GM12878 (cell line): ENCODE measurements at regions not wholly inside any gene's neighbourhood (a gene's known extent, or its start where the extent isn't known, plus 50 kb on each side); places are given as distances from the start of the nearest gene placed in this dataset.

ENCODE experiments used
- ATAC-seq: fragments of 200-7000 bp; cut with Tn5 transposase; 3 replicates; pipeline ENCODE4 v1.9.1; 2020; ENCODE audit warnings: mild to moderate bottlenecking, moderate library complexity
- BruUV-seq: library from RNA; stranded (reverse); fragments of 400-500 nt; replicated peaks from 2 replicates; lab custom pipeline; 2021; lab: Mats Ljungman, UMichigan
- CTCF ChIA-PET: fragments of 300-600 bp; sonication (Branson Sonifier 250); formaldehyde crosslinking; extraction: SDS; loops from one replicate; lab custom pipeline; 2021; ENCODE audit warnings: inconsistent platforms; lab: Yijun Ruan, JAX
- POLR2A ChIA-PET: fragments of 350-600 bp; formaldehyde crosslinking; extraction: SDS; loops from one replicate; lab custom pipeline; 2021; ENCODE audit warnings: inconsistent platforms; lab: Charles Lee
- RAD21 ChIA-PET: fragments of 300-600 bp; sonication (Branson Sonifier 250); formaldehyde crosslinking; loops from one replicate; lab custom pipeline; 2023; ENCODE audit warnings: antibody characterized with exemption; ENCODE audit not compliant: unreplicated experiment; lab: Charles Lee
- SMC1A ChIA-PET: fragments of 300-600 bp; sonication (Branson Sonifier 250); formaldehyde crosslinking; loops from one replicate; lab custom pipeline; 2023; ENCODE audit not compliant: unreplicated experiment, uncharacterized antibody; lab: Charles Lee
- DNase-seq: peaks from one replicate; pipeline ENCODE4 v3.0.0-alpha.2; 2011; ENCODE audit warnings: low read depth, low spot score
- FAIRE-seq: peaks from 3 replicates; lab custom pipeline; 2011; peaks lifted over from hg19 to GRCh38; lab: Jason Lieb, UNC
- H2AFZ ChIP-seq: 2 replicates; pipeline ENCODE4 v1.6.0; 2011; ENCODE audit warnings: low read depth, low read length, control low read depth; ENCODE audit not compliant: control insufficient read depth
- H3K27ac ChIP-seq: 2 replicates; pipeline ENCODE4 v1.5.1; 2011; ENCODE audit warnings: control low read depth; ENCODE audit not compliant: control insufficient read depth, insufficient read depth
- H3K27me3 ChIP-seq, 2 experiments: replicated peaks in 1 of 2; 2 replicates each; pipeline versions ENCODE4 v1.6.0 to v1.6.1; 2011; ENCODE audit warnings: low read length in 1 of 2; ENCODE audit not compliant: control insufficient read depth in 2 of 2, insufficient read depth in 2 of 2
- H3K36me3 ChIP-seq, 2 experiments: 2 replicates each; pipeline ENCODE4 v1.5.1; 2011; ENCODE audit warnings: low read length in 1 of 2; ENCODE audit not compliant: control insufficient read depth in 2 of 2, insufficient read depth in 2 of 2
- H3K4me1 ChIP-seq: 2 replicates; pipeline ENCODE4 v1.6.1; 2011; ENCODE audit warnings: mild to moderate bottlenecking, low read length, moderate library complexity, mixed read lengths; ENCODE audit not compliant: control insufficient read depth, insufficient read depth
- H3K4me2 ChIP-seq: 2 replicates; pipeline ENCODE4 v1.6.0; 2011; ENCODE audit warnings: control low read depth; ENCODE audit not compliant: control insufficient read depth, insufficient read depth
- H3K4me3 ChIP-seq: fragments of 200-600 bp; sonication (generic); 2 replicates; pipeline ENCODE4 v1.5.1; 2016
- H3K79me2 ChIP-seq: 2 replicates; pipeline ENCODE4 v1.6.0; 2011; ENCODE audit warnings: low read length; ENCODE audit not compliant: control insufficient read depth, insufficient read depth
- H3K9ac ChIP-seq: 2 replicates; pipeline ENCODE4 v1.8.0; 2011; ENCODE audit warnings: low read length, control low read depth, mixed read lengths; ENCODE audit not compliant: control insufficient read depth, insufficient read depth
- H3K9me3 ChIP-seq: replicated peaks from 3 replicates; pipeline ENCODE4 v1.5.1; 2011; ENCODE audit warnings: mild to moderate bottlenecking, low read length; ENCODE audit not compliant: control insufficient read depth, insufficient read depth
- H4K20me1 ChIP-seq: 2 replicates; pipeline ENCODE4 v1.6.0; 2011; ENCODE audit not compliant: control insufficient read depth, insufficient read depth
- BHLHE40 ChIP-seq, 2 experiments: fragments of 450-650 bp in 1 of 2; IDR thresholded peaks; 2 replicates each; pipeline ENCODE4 v1.6.1; 2011 to 2017; ENCODE audit warnings: low read depth in 2 of 2, borderline replicate concordance in 1 of 2, improper control_type of control experiment in 1 of 2, low read length in 1 of 2, mild to moderate bottlenecking in 1 of 2
- CHD2 ChIP-seq: IDR thresholded peaks from 2 replicates; pipeline ENCODE4 v1.6.1; 2011; ENCODE audit warnings: low read depth, low read length, improper control_type of control experiment, borderline replicate concordance
- CTCF ChIP-seq, 3 experiments: IDR thresholded peaks in 2 of 3; conservative IDR thresholded peaks in 1 of 3; 2 replicates each; pipeline ENCODE4 v1.5.1; 2011; ENCODE audit warnings: low read depth in 3 of 3, low read length in 3 of 3, mild to moderate bottlenecking in 3 of 3, control low read depth in 2 of 3, moderate library complexity in 2 of 3, inconsistent platforms in 1 of 3, mixed read lengths in 1 of 3; ENCODE audit not compliant: control insufficient read depth in 2 of 3, insufficient read depth in 1 of 3; ENCODE audit errors: extremely low read depth in 1 of 3
- ESRRA ChIP-seq: IDR thresholded peaks from 2 replicates; pipeline ENCODE4 v1.6.1; 2012; ENCODE audit warnings: mild to moderate bottlenecking, low read length, improper control_type of control experiment
- IRF3 ChIP-seq: fragments of 450-650 bp; IDR thresholded peaks from 2 replicates; pipeline ENCODE4 v1.6.1; 2014; ENCODE audit warnings: mild to moderate bottlenecking
- MAX ChIP-seq: IDR thresholded peaks from 2 replicates; pipeline ENCODE4 v1.6.1; 2012; ENCODE audit warnings: low read depth, low read length, improper control_type of control experiment
- MLLT1 ChIP-seq: fragments of 450-650 bp; IDR thresholded peaks from 2 replicates; pipeline ENCODE4 v1.6.1; 2016; ENCODE audit warnings: mild to moderate bottlenecking
- MXI1 ChIP-seq: fragments of 150-350 bp; IDR thresholded peaks from 2 replicates; pipeline ENCODE4 v1.6.1; 2011; ENCODE audit warnings: low read depth, mild to moderate bottlenecking, inconsistent platforms, low read length, improper control_type of control experiment
- NFYB ChIP-seq: IDR thresholded peaks from 2 replicates; pipeline ENCODE4 v1.6.1; 2011; ENCODE audit warnings: low read depth, mild to moderate bottlenecking, low read length, improper control_type of control experiment, moderate library complexity; ENCODE audit not compliant: insufficient read depth
- PBX3 ChIP-seq: IDR thresholded peaks from 2 replicates; pipeline ENCODE4 v1.6.1; 2011; ENCODE audit warnings: mild to moderate bottlenecking, low read depth, low read length, moderate library complexity; ENCODE audit not compliant: insufficient replicate concordance
- RBBP5 ChIP-seq: fragments of 200-600 bp; sonication (generic); conservative IDR thresholded peaks from 2 replicates; pipeline ENCODE4 v1.6.1; 2016
- SP1 ChIP-seq: IDR thresholded peaks from one replicate; pipeline ENCODE4 v1.6.1; 2011; ENCODE audit warnings: low read depth, low read length
- TCF12 ChIP-seq: IDR thresholded peaks from 2 replicates; pipeline ENCODE4 v1.6.1; 2011; ENCODE audit warnings: low read depth, mild to moderate bottlenecking, low read length
- TCF3 ChIP-seq: IDR thresholded peaks from 2 replicates; pipeline ENCODE4 v1.6.1; 2012; ENCODE audit warnings: low read depth, mild to moderate bottlenecking, low read length, borderline replicate concordance; ENCODE audit not compliant: insufficient read depth
- USF2 ChIP-seq: IDR thresholded peaks from 2 replicates; pipeline ENCODE4 v1.6.1; 2011; ENCODE audit warnings: low read depth, low read length, improper control_type of control experiment, borderline replicate concordance
- WGBS: methylation state at CpG from one replicate; pipeline ENCODE4 v1.1.6; 2016; ENCODE audit warnings: low lambda C conversion rate; ENCODE audit not compliant: insufficient replicate concordance, insufficient coverage; ENCODE audit errors: missing lambda C conversion rate; 5-methylcytosine and 5-hydroxymethylcytosine counted together
- in situ Hi-C: fragments of 300-500 bp; cut with MboI; formaldehyde crosslinking; loops from 9 replicates; pipeline ENCODE4 v1.14.3; 2018; ENCODE audit warnings: mixed read lengths
- intact Hi-C: fragments of 100-400 bp; cut with micrococcal nuclease; formaldehyde crosslinking; loops from one replicate; pipeline ENCODE4 v1.14.2; 2022; ENCODE audit not compliant: unreplicated experiment

GRCh38 chr3:23094412-23094811 lies 108.7 kb upstream of the UBE2E2 start:
- in situ Hi-C loops (no loop called here), intact Hi-C loops (no loop called here)
- Histone ChIP-seq H3K4me2 (no peak overlapping the region), H3K79me2 (no peaks in the 10 kb centered on the region), H3K27ac (no peak overlapping the region), H3K27me3 (no peaks in the 10 kb centered on the region), H3K36me3 (no peaks in the 10 kb centered on the region), H3K4me3 (no peak overlapping the region), H3K4me1 (no peaks in the 10 kb centered on the region), H2AFZ (no peak overlapping the region), H4K20me1 (no peaks in the 10 kb centered on the region), H3K9me3 (no peaks in the 10 kb centered on the region), H3K9ac (no peak overlapping the region)
- CTCF ChIA-PET: no interaction called here
- POLR2A ChIA-PET: no interaction called here
- WGBS: 32% methylated on average over 3 of the region's 5 CpGs
- SMC1A ChIA-PET: no interaction called here
- no TSS peak for BruUV-seq
- RAD21 ChIA-PET: no interaction called here
- ATAC-seq (no peak), DNase-seq (no peak), FAIRE-seq (no peak)
- TF ChIP-seq IRF3 (no peak), PBX3 (no peak), CTCF (IDR thresholded peaks at IDR 0.05 in 2 of 3, conservative IDR thresholded peaks at IDR 0.05 in 1 of 3; ENCODE audit: control insufficient read depth in 2 of 3, extremely low read depth in 1 of 3, insufficient read depth in 1 of 3, low read depth in 3 of 3, low read length in 3 of 3) (no peak), NFYB (no peak), BHLHE40 (IDR thresholded peaks at IDR 0.05; ENCODE audit: borderline replicate concordance in 1 of 2, low read depth in 2 of 2, low read length in 1 of 2) (no peak), MLLT1 (no peak), SP1 (no peak), RBBP5 (no peak), MXI1 (no peak), TCF12 (no peak), USF2 (no peak), ESRRA (no peak), CHD2 (no peak), TCF3 (no peak), MAX (no peak)
